Keratinocyte (primary cell): ENCODE measurements at regions not wholly inside any gene's neighbourhood (a gene's known extent, or its start where the extent isn't known, plus 50 kb on each side); places are given as distances from the start of the nearest gene placed in this dataset.

Experiments used
- CTCF ChIP-seq, 3 experiments: IDR thresholded peaks in 1 of 3; conservative IDR thresholded peaks in 1 of 3; optimal IDR thresholded peaks in 1 of 3; 2 replicates in 2 of 3; 3 replicates in 1 of 3; pipeline versions ENCODE3 to v1.5.1; 2011; ENCODE audit warnings: low read length in 3 of 3, mild to moderate bottlenecking in 3 of 3, moderate library complexity in 2 of 3, control low read depth in 1 of 3, inconsistent platforms in 1 of 3; ENCODE audit not compliant: insufficient read depth in 2 of 3; ENCODE audit errors: extremely low read depth in 1 of 3
- EZH2 ChIP-seq: IDR thresholded peaks from one replicate; pipeline ENCODE4 v1.6.1; 2012; ENCODE audit warnings: inconsistent platforms, mild to moderate bottlenecking, low read length, moderate library complexity

- TF ChIP-seq CTCF (optimal IDR thresholded peaks at IDR 0.05 in 1 of 3, IDR thresholded peaks at IDR 0.05 in 1 of 3, conservative IDR thresholded peaks at IDR 0.05 in 1 of 3; ENCODE audit: extremely low read depth in 1 of 3, insufficient read depth in 2 of 3, low read length in 3 of 3) (no peak), EZH2 (no peak)
These were observed 237.9 kb upstream of the DGKB start for GRCh38 chr7:15140431-15140830.
